ENCODE measurements at regions not wholly inside any gene's neighbourhood (a gene's known extent, or its start where the extent isn't known, plus 50 kb on each side); places are given as distances from the start of the nearest gene placed in this dataset.

GRCh38 chr9:80503671-80504281, 932.0 kb downstream of the TLE4 start:
- TF ChIP-seq POLR2AphosphoS5 (IDR thresholded peaks at IDR 0.05; ENCODE audit: low read depth, low read length) (no peak), FOXP2 (optimal IDR thresholded peaks at IDR 0.05; ENCODE audit: borderline replicate concordance, extremely low read depth, extremely low read length, insufficient read depth) (no peak), TAF1 (IDR thresholded peaks at IDR 0.05; ENCODE audit: borderline replicate concordance, insufficient read depth, low read length) (no peak), SIN3A (IDR thresholded peaks at IDR 0.05; ENCODE audit: borderline replicate concordance, insufficient read depth, low read length) (no peak)
- TF ChIP-seq, protein P1, sequence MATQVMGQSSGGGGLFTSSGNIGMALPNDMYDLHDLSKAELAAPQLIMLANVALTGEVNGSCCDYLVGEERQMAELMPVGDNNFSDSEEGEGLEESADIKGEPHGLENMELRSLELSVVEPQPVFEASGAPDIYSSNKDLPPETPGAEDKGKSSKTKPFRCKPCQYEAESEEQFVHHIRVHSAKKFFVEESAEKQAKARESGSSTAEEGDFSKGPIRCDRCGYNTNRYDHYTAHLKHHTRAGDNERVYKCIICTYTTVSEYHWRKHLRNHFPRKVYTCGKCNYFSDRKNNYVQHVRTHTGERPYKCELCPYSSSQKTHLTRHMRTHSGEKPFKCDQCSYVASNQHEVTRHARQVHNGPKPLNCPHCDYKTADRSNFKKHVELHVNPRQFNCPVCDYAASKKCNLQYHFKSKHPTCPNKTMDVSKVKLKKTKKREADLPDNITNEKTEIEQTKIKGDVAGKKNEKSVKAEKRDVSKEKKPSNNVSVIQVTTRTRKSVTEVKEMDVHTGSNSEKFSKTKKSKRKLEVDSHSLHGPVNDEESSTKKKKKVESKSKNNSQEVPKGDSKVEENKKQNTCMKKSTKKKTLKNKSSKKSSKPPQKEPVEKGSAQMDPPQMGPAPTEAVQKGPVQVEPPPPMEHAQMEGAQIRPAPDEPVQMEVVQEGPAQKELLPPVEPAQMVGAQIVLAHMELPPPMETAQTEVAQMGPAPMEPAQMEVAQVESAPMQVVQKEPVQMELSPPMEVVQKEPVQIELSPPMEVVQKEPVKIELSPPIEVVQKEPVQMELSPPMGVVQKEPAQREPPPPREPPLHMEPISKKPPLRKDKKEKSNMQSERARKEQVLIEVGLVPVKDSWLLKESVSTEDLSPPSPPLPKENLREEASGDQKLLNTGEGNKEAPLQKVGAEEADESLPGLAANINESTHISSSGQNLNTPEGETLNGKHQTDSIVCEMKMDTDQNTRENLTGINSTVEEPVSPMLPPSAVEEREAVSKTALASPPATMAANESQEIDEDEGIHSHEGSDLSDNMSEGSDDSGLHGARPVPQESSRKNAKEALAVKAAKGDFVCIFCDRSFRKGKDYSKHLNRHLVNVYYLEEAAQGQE (IDR thresholded peaks at IDR 0.05; ENCODE audit: insufficient read depth in 1 of 2, low read depth in 2 of 2, low read length in 2 of 2) = no peak

DNA sequence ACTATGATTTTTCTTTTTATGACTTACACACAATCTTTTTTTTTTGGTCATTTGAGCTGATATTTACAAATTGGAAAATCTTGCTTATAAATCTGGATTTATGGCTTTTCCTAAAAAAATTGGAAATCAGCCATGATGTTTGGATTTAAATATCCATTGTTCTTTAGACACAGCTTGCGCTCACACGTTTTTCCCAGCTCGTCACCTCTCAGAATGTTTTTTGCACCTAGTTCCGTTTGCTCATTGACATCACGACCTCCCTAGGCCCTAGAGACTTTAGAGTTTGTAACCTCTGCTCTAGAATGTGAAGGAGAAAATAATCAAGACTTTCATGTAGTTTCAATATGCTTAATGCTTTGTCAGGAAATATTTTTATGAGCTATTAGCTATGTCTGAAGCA, 930.5 kb downstream of the TLE4 start:
- TF ChIP-seq SIN3A (IDR thresholded peaks at IDR 0.05; ENCODE audit: borderline replicate concordance, insufficient read depth, low read length) (no peak), POLR2AphosphoS5 (IDR thresholded peaks at IDR 0.05; ENCODE audit: low read depth, low read length) (no peak), FOXP2 (optimal IDR thresholded peaks at IDR 0.05; ENCODE audit: borderline replicate concordance, extremely low read depth, extremely low read length, insufficient read depth) (no peak), TAF1 (IDR thresholded peaks at IDR 0.05; ENCODE audit: borderline replicate concordance, insufficient read depth, low read length) (no peak)
- TF ChIP-seq, protein P1 (IDR thresholded peaks at IDR 0.05; ENCODE audit: insufficient read depth in 1 of 2, low read depth in 2 of 2, low read length in 2 of 2) = no peak

- TF ChIP-seq, protein P1 (IDR thresholded peaks at IDR 0.05; ENCODE audit: insufficient read depth in 1 of 2, low read depth in 2 of 2, low read length in 2 of 2) = no peak
- TF ChIP-seq FOXP2 (optimal IDR thresholded peaks at IDR 0.05; ENCODE audit: borderline replicate concordance, extremely low read depth, extremely low read length, insufficient read depth) = no peak
- no peak for TF ChIP-seq POLR2AphosphoS5 (IDR thresholded peaks at IDR 0.05; ENCODE audit: low read depth, low read length)
- TF ChIP-seq SIN3A (IDR thresholded peaks at IDR 0.05; ENCODE audit: borderline replicate concordance, insufficient read depth, low read length) = no peak
- no peak for TF ChIP-seq TAF1 (IDR thresholded peaks at IDR 0.05; ENCODE audit: borderline replicate concordance, insufficient read depth, low read length)
Observed at GRCh38 chr9:80501635-80502034, 929.9 kb downstream of the TLE4 start.

DNA sequence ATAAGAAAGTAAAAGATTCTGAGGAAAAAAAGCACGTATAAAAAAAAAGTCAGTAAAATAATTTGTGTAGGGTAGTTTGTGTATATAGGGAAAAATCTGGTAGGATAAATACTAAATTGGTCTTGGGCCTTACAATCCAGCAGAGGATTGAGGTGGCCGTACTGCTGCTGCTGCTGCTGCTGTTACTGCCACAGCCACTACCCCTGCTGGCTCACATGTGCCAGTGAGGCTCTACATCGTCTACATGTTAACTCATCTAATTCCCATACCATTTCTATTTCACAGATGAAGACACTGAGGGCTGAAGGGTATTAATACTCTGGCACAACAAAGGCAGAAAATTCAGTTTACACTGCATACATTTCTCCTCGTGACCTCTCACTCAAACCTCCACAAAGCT, 928.5 kb downstream of the TLE4 start:
- TF ChIP-seq POLR2AphosphoS5 (IDR thresholded peaks at IDR 0.05; ENCODE audit: low read depth, low read length) (no peak), SIN3A (IDR thresholded peaks at IDR 0.05; ENCODE audit: borderline replicate concordance, insufficient read depth, low read length) (no peak), TAF1 (IDR thresholded peaks at IDR 0.05; ENCODE audit: borderline replicate concordance, insufficient read depth, low read length) (no peak), FOXP2 (optimal IDR thresholded peaks at IDR 0.05; ENCODE audit: borderline replicate concordance, extremely low read depth, extremely low read length, insufficient read depth) (no peak)
- TF ChIP-seq, protein P1 (IDR thresholded peaks at IDR 0.05; ENCODE audit: insufficient read depth in 1 of 2, low read depth in 2 of 2, low read length in 2 of 2) = no peak
